HG02981 (cell line): ENCODE measurements at regions not wholly inside any gene's neighbourhood (a gene's known extent, or its start where the extent isn't known, plus 50 kb on each side); places are given as distances from the start of the nearest gene placed in this dataset.
"Not testable (repeated sequence)": the region's sequence is repeated elsewhere in the genome, so short reads cannot be mapped to it uniquely, and the experiment has no call there.

ENCODE experiments used
- ATAC-seq: cut with Tn5 transposase; IDR thresholded peaks from one replicate; pipeline ENCODE4 v1.9.1; 2021; ENCODE audit warnings: mild to moderate bottlenecking, moderate library complexity; ENCODE audit not compliant: unreplicated experiment

- no peak for ATAC-seq
Observed at GRCh38 chr18:70416496-70416895, 127.7 kb downstream of the SOCS6 start.

DNA sequence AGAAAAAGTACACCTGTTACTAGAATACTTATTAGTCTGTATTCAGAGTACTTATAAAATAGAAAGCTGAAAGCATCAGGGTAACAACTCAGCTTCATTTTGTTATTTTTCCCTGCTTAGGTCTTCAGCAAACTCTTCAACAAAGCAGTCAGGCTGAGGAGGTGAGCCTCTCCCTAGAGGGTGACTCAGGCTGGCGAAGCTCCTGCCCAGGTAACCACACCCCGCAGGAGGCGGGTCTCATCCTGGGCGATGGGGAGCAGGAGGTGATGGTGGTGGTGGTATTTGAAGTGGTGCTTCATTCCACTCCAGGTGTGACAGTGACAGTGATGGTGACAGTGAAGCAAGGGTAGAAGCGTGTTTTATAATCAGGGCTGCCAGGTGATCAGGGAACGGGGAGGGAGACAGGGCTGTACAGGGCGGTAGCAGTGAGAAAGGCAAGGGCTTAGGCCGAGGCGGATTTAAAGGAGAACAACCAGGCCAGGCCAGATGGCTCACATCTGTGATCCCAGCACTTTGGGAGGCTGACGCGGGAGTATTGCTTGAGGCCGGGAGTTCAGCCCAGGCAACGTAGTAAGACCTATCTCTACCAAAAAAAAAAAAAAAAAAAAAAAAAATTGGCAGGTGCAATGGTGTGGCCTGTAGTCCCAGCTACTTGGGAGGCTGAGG lies 127.1 kb downstream of the SOCS6 start:
- no peak for ATAC-seq

- no peak for ATAC-seq
Observed at GRCh38 chr18:70414315-70414900, 125.6 kb downstream of the SOCS6 start.

- ATAC-seq, result no peak
Observed at GRCh38 chr18:70413455-70413854, 124.6 kb downstream of the SOCS6 start.

DNA sequence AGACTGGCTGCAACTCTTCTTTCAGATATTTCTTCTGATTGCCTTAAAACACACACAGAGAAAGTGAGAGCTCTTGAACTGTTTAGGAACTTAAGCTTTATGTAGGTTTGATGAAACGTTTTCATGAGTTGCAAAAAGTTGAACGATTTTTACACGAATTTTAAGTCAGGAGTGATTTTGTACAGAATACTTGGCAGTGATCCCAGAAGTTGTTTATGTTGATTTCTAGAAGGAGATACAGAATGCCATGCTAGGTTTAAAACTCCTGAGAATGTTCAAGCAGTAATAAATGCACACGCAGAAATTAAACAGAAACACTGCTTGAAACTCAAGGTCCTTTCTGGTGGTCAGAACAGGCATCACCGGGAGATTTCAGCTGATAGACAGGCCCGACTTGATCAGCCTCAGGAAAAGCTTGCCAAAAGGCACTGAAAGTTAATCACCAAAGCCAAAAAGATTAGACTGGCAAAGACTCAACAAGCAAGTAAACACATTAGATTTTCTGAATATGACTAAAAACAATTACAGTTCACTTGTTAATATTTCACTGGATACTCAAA lies 123.1 kb downstream of the SOCS6 start:
- no peak for ATAC-seq

GRCh38 chr18:70411307-70411706 lies 122.5 kb downstream of the SOCS6 start:
- no peak for ATAC-seq

DNA sequence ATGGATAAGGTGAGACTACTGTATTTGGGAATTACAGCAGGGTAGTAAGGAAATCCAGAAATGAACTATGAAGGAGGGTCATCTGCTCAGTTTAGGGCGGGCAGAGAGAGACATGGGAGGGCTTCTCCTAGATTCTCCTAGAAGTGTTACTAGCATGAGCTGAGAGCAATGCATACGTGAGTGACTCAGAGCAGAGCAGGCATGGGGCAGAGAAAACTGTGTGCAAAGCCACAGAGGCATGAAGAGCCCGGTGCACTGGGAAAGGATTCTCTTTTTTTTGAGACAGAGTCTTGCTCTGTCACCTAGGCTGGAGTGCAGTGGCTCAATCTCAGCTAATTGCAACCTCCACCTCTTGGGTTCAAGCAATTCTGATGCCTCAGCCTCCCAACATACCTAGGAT lies 116.2 kb downstream of the SOCS6 start:
- ATAC-seq, result no peak

- no peak for ATAC-seq
Observed at GRCh38 chr18:70400476-70400875, 111.6 kb downstream of the SOCS6 start.

- ATAC-seq, result no peak
Observed at GRCh38 chr18:70398076-70398475, 109.2 kb downstream of the SOCS6 start.

- no peak for ATAC-seq
Observed at GRCh38 chr18:70397259-70397925, 108.5 kb downstream of the SOCS6 start.

DNA sequence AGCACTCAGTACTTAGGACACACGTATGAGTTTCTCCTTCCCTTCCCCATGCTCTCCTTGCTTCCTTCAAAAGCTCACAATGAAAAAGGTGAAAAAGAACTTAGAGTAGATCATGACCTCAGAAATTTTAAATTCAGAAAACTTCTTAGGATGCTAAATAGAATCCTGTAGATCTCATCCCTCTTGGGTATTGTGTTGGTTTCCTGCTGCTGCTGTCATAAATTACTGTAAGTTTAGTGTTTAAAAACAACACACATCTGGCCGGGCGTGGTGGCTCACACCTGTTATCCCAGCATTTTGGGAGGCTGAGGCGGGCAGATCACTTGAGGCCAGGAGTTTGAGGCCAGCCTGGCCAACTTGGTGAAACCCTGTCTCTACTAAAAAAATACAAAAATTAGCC lies 106.9 kb downstream of the SOCS6 start:
- not testable (repeated sequence) for ATAC-seq

DNA sequence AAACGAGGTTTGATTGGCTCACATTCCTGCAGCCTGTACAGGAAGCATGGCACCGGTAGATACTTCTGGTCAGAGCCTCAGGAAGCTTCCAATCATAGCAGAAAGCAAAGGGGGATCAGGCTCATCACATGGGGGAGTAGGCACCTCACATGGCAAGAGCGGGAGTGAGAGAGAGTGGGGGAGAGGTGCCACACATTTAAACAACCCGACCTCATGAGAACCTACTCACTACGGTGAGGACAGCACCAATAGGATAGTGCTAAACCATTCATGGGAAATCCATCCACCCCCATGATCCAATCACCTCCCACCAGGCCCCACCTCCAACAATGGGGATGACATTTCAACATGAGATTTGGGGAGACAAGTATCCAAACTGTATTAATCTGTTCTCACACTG lies 105.8 kb downstream of the SOCS6 start:
- ATAC-seq, result no peak

- no peak for ATAC-seq
Observed at GRCh38 chr18:70390371-70391090, 101.7 kb downstream of the SOCS6 start.

- not testable (repeated sequence) for ATAC-seq
Observed at GRCh38 chr18:70389036-70389435, 100.2 kb downstream of the SOCS6 start.

DNA sequence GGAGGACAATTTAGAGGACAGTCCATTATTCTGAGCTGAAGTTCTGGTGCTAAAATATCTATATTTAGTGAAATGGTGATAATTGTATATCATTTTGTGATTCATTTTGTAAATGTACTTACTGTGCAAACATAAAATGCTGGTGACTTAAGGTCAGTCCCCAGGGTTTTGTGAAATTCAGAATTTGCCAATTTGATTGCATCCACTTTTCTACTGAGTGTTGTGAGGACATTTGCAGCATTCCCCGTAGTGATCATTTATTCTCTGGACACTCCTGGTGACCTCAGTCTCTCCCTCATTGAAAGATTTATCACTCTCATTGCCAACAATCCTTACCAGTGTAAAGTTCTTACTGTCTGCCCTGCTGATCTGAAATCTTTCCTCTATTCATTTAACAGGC lies 98.2 kb downstream of the SOCS6 start:
- no peak for ATAC-seq

GRCh38 chr18:70386582-70386981 lies 97.7 kb downstream of the SOCS6 start:
- no peak for ATAC-seq

DNA sequence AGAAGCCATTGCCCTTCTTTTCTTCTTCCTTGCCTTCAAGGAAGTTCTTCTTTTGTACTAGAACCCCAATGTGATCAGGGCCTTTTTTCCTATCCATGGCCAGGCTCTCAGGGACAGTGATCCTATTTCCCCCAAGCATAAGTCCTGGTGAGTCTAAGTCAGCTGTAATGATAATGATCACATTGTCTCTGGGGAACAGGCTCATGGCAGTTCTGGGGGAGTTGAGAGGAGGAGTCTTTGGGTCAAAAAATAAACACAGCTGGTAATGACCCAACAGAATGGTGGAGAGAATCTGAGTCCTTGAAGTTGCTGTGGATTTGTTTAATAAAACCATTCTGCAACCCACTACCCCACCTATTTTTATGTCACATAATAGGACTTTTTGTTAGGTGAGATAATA lies 96.6 kb downstream of the SOCS6 start:
- no peak for ATAC-seq

DNA sequence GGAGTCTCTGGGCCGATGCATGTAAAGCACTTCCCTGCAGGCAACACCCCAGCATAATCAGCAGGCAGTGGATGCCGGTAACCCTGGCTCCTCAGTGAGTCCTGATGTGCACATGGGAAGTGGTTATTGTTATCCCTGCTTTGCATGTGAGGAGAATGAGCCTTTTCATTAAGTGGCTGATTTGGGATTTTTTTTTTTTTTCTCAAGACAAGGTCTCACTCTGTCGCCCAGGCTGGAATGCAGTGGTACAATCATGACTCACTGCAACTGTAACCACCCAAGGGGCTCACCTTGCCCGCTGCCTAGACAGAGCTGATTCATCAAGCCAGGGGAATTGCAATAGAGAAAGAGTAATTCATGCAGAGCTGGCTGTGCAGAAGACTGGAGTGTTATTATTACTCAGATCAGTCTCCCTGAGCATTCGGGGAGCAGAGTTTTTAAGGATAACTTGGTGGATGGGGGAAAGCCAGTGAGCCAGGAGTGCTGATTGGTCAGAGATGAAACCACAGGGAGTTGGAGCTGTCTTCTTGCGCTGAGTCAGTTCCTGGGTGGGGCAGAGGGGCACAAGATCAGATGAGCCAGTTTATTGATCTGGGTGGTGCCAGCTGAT lies 95.4 kb downstream of the SOCS6 start:
- no peak for ATAC-seq

- ATAC-seq, result no peak
Observed at GRCh38 chr18:70382992-70383717, 94.3 kb downstream of the SOCS6 start.

DNA sequence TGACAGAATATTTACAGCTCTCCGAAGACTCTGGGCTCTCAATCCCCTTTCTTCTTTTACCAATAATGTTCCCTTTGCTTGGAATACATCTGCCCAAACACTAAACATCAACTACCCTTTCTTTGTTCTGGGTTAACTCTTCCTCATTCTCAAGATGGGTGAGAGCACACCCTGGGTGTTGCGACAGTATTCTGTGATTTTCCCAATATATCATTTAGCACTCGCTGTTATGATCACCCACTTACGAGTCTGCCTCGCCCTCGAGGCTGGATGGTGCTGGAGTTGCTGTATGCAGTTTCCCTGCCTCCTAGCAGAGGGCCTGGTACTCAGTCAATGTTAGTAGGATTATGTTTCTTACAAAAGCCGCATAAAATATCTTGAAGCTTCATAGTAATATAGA lies 93.2 kb downstream of the SOCS6 start:
- no peak for ATAC-seq
